ENCODE measurements at regions not wholly inside any gene's neighbourhood (a gene's known extent, or its start where the extent isn't known, plus 50 kb on each side); places are given as distances from the start of the nearest gene placed in this dataset.

DNA sequence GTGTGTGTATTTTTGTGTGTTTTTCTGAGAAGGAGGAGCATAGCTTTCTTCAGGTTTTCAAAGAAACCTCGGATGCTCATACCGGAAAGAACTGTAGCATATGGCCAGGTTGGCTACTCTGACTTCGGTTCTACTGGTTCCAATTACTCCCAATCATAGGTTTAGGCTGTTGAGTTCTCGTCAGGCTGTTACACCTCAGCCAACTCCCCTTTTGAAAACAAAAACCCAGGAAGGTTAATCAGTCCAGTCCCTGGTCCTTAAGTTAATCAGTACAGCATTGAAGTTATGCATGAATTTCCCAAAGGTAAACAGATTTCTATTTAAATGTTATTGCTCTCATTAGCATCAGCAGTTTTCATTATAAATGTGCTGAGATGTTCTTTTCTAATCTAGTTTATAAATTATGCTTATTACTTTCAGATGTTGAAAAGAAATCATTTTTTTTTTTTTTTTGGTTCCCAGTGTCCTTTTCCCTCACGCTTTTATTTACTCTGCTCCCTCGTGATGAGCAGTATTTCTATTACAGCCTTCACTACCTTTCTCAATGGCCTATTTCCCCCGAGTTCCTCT lies 111.0 kb downstream of the NPIPB5 start:
- TF ChIP-seq, protein P1, sequence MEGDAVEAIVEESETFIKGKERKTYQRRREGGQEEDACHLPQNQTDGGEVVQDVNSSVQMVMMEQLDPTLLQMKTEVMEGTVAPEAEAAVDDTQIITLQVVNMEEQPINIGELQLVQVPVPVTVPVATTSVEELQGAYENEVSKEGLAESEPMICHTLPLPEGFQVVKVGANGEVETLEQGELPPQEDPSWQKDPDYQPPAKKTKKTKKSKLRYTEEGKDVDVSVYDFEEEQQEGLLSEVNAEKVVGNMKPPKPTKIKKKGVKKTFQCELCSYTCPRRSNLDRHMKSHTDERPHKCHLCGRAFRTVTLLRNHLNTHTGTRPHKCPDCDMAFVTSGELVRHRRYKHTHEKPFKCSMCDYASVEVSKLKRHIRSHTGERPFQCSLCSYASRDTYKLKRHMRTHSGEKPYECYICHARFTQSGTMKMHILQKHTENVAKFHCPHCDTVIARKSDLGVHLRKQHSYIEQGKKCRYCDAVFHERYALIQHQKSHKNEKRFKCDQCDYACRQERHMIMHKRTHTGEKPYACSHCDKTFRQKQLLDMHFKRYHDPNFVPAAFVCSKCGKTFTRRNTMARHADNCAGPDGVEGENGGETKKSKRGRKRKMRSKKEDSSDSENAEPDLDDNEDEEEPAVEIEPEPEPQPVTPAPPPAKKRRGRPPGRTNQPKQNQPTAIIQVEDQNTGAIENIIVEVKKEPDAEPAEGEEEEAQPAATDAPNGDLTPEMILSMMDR (IDR thresholded peaks at IDR 0.05) = no peak
- no peak for TF ChIP-seq EP300 (IDR thresholded peaks at IDR 0.05; ENCODE audit: low read depth)
